Heart left ventricle (tissue), 16 donors: ENCODE measurements at regions not wholly inside any gene's neighbourhood (a gene's known extent, or its start where the extent isn't known, plus 50 kb on each side); places are given as distances from the start of the nearest gene placed in this dataset.

Experiments
- ATAC-seq, 4 donors: fragments of 200-7000 bp; cut with Tn5 transposase; one replicate each; pipeline ENCODE4 v1.9.1; 2020 to 2022; ENCODE audit warnings: moderate library complexity in 4 of 4, mild to moderate bottlenecking in 3 of 4, moderate number of reproducible peaks in 1 of 4
- DNase-seq, 5 donors: peaks; one replicate each; pipeline ENCODE4 v3.0.0-alpha.2; 2020
- H3K27ac ChIP-seq, 12 donors: fragments of 200-600 bp; sonication (generic) in 4 of 12; one replicate each; pipeline versions ENCODE4 v1.5.0 to v1.8.0; 2016 to 2022; ENCODE audit warnings: mild to moderate bottlenecking in 2 of 12
- H3K27me3 ChIP-seq, 9 donors: fragments of 200-600 bp; sonication (generic) in 2 of 9; one replicate each; pipeline versions ENCODE4 v1.5.1 to v1.8.0; 2016 to 2022; ENCODE audit warnings: mild to moderate bottlenecking in 3 of 9
- H3K36me3 ChIP-seq, 9 donors: fragments of 200-600 bp; sonication (generic) in 2 of 9; one replicate each; pipeline versions ENCODE4 v1.5.0 to v1.8.0; 2018 to 2022; ENCODE audit warnings: mild to moderate bottlenecking in 2 of 9
- H3K4me1 ChIP-seq, 12 donors: fragments of 200-600 bp; sonication (generic) in 4 of 12; one replicate each; pipeline versions ENCODE4 v1.5.0 to v1.8.0; 2016 to 2022; ENCODE audit warnings: mild to moderate bottlenecking in 3 of 12
- H3K4me3 ChIP-seq, 12 donors: fragments of 200-600 bp; sonication (generic) in 4 of 12; one replicate each; pipeline versions ENCODE4 v1.5.0 to v1.8.0; 2017 to 2022; ENCODE audit warnings: mild to moderate bottlenecking in 9 of 12, moderate library complexity in 4 of 12
- H3K9me3 ChIP-seq, 12 donors: fragments of 200-600 bp; sonication (generic) in 4 of 12; one replicate each; pipeline versions ENCODE4 v1.5.0 to v1.8.0; 2016 to 2022; ENCODE audit warnings: mild to moderate bottlenecking in 1 of 12
- POLR2A ChIP-seq, 2 donors: fragments of 450-650 bp; IDR thresholded peaks; one replicate each; pipeline ENCODE4 v1.6.1; 2017; ENCODE audit warnings: antibody characterized with exemption in 2 of 2, mild to moderate bottlenecking in 2 of 2, moderate library complexity in 2 of 2
- WGBS, 4 donors: extraction: QIAGEN DNeasy Blood & Tissue Kit in 2 of 4; methylation state at CpG; one replicate each; pipeline versions ENCODE4 v1.1.5 to v1.1.7; 2013 to 2018; 5-methylcytosine and 5-hydroxymethylcytosine counted together
- intact Hi-C, 10 donors: fragments of 100-400 bp; cut with DNase I; formaldehyde crosslinking; loops; one replicate each; pipeline versions ENCODE4 v1.11.1 to v1.14.2; 2022
- TF ChIP-seq, protein P1 (sequence below), 12 donors: fragments of 200-600 bp; sonication (generic) in 4 of 12; IDR thresholded peaks; one replicate each; pipeline versions ENCODE4 v1.5.0 to v1.8.0; 2018 to 2022; ENCODE audit warnings: antibody characterized with exemption in 12 of 12, mild to moderate bottlenecking in 5 of 12
- donor health status: ischemic (EF 13 %, LVEDD 7.1; RV severe dilation, severe dysfunction).
- donor health status: healthy with polysubstance abuse.
- donor health status: DM: no; HTN: yes; CAD: no.
- donor health status: DM: no; HTN: no; CAD: no.
- donor health status: ischemic (EF 25% LVEDD 6.9; RV normal size, moderate dysfunction).
- donor health status: ischemic (EF 25% LVEDD 5.7; RV mildly dilated, moderate dysfunction).
- donor health status: healthy.
- donor health status: DM: yes; HTN: yes; CAD: no.
- donor health status: ischemic (EF 35%, LVEDD 5.7; RV mildly dilated, moderate dysfunction).
- donor health status: nonischemic (EF 11% LVEDD 7.7; RV severe dilation, severe dysfunction).
- donor health status: DM: yes; HTN: yes; CAD: no.
- donor health status: PGD.
- donor health status: ischemic (EF 29% LVEDD 5.4; RV normal size, mild dysfunction).
- donor health status: nonischemic (EF 23%, LVEDD 6.1; RV moderate dilation, normal function).

DNA sequence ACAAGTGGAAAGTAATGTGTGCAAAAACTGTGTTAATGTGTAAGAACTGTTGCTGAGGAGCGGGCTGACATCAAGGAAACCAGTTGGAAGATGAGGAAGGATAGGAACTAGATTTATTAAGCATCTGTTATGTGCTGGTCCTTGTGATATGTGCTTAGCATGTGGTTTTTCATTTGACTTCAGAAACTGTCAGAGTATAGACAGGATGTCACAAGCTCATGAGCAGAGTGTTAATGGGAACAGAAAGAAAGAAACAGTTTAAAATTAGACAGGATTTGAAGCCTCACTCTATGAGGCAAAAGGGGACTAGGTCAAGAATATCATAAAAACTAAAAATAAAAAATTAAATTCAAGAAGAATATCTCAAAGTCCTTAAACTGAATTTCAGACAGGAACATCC, 270.6 kb upstream of the DPPA4 start:
- Histone ChIP-seq H3K36me3 (no peaks in the 10 kb centered on the region), H3K27me3 (no peaks in the 10 kb centered on the region), H3K27ac (no peak overlapping the region), H3K9me3 (peaks cover 0 to 7% (median 0%) of the 10 kb centered on the region in 12 donors), H3K4me3 (no peak overlapping the region), H3K4me1 (no peaks in the 10 kb centered on the region)
- intact Hi-C loops = no loop called here
- no peak for DNase-seq
- WGBS, 4 donors = 73 to 79% (median 76%) methylated on average over 1 of the region's 1 CpG
- TF ChIP-seq POLR2A (IDR thresholded peaks at IDR 0.05) = no peak
- TF ChIP-seq, protein P1, sequence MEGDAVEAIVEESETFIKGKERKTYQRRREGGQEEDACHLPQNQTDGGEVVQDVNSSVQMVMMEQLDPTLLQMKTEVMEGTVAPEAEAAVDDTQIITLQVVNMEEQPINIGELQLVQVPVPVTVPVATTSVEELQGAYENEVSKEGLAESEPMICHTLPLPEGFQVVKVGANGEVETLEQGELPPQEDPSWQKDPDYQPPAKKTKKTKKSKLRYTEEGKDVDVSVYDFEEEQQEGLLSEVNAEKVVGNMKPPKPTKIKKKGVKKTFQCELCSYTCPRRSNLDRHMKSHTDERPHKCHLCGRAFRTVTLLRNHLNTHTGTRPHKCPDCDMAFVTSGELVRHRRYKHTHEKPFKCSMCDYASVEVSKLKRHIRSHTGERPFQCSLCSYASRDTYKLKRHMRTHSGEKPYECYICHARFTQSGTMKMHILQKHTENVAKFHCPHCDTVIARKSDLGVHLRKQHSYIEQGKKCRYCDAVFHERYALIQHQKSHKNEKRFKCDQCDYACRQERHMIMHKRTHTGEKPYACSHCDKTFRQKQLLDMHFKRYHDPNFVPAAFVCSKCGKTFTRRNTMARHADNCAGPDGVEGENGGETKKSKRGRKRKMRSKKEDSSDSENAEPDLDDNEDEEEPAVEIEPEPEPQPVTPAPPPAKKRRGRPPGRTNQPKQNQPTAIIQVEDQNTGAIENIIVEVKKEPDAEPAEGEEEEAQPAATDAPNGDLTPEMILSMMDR (IDR thresholded peaks at IDR 0.05) = no peak
- no peak for ATAC-seq

DNA sequence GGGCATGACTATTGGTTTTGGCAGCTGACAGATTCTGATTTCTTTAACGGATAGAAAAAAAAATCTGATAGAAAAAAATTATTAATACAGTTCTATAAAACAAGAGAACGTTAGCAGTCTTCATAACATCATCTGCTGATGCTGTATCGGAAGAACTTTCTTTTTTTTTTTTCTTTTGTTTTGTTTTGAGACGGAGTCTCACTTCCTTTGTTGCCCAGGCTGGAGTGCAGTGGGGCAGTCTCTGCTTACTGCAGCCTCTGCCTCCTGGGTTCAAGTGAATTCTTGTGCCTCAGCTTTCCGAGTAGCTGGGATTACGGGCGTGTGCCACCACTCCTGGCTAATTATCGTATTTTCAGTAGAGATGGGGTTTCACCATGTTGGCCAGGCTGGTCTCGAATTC, 271.2 kb upstream of the DPPA4 start:
- Histone ChIP-seq H3K4me3 (no peak overlapping the region), H3K9me3 (peaks cover 0 to 7% (median 0%) of the 10 kb centered on the region in 12 donors), H3K4me1 (no peaks in the 10 kb centered on the region), H3K27me3 (no peaks in the 10 kb centered on the region), H3K36me3 (no peaks in the 10 kb centered on the region), H3K27ac (no peak overlapping the region)
- DNase-seq (no peak), ATAC-seq (no peak)
- intact Hi-C loops = no loop called here
- WGBS, 4 donors = 69 to 73% (median 72%) methylated on average over 9 of the region's 9 CpGs
- no peak for TF ChIP-seq POLR2A (IDR thresholded peaks at IDR 0.05)
- TF ChIP-seq, protein P1 (IDR thresholded peaks at IDR 0.05) = no peak

DNA sequence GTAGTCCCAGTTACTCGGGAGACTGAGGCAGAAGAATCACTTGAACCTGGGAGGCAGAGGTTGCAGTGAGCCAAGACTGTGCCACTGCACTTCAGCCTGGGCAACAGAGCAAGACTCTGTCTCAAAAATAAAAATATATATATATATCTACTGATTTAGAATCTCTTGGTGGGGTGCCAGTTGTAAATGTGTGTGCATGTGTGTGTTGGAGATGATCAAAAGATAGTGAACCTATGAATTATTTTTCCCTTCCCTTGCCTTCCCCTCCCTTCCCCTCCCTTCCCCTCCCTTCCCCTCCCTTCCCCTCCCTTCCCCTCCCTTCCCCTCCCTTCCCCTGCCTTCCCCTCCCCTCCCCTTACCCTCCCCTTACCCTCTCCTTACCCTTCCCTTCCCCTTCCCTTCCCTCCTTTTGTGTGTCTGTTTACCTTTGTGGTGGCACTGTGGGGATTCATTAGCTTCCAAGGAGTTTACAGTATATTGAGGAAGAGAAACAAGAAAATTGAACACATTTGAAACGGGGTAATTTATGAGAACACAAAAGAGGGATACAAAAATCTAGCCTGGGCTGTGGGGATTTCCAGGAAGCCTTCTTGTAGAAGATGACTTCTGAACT, 281.5 kb upstream of the DPPA4 start:
- TF ChIP-seq POLR2A (IDR thresholded peaks at IDR 0.05) = no peak
- TF ChIP-seq, protein P1 (IDR thresholded peaks at IDR 0.05) = no peak
- WGBS, 4 donors = 69 to 81% (median 75%) methylated on average over 2 of the region's 2 CpGs
- intact Hi-C loops = no loop called here

GRCh38 chr3:109631897-109632296, 294.6 kb upstream of the DPPA4 start:
- TF ChIP-seq, protein P1 (IDR thresholded peaks at IDR 0.05) = no peak
- TF ChIP-seq POLR2A (IDR thresholded peaks at IDR 0.05) = no peak
- ATAC-seq (no peak), DNase-seq (no peak)

More for the DNA sequence above, 281.5 kb upstream of the DPPA4 start:
- no peaks in the 10 kb centered on the region for H3K27me3 ChIP-seq
- peaks cover 0 to 3% (median 0%) of the 10 kb centered on the region in 12 donors for H3K9me3 ChIP-seq
- no peak overlapping the region for H3K27ac ChIP-seq
- ATAC-seq = no peak
- H3K4me3 ChIP-seq = no peak overlapping the region
- no peaks in the 10 kb centered on the region for H3K4me1 ChIP-seq
- no peaks in the 10 kb centered on the region for H3K36me3 ChIP-seq
- DNase-seq = no peak

More at GRCh38 chr3:109631897-109632296, 294.6 kb upstream of the DPPA4 start:
- intact Hi-C loops = no loop called here
- Histone ChIP-seq H3K4me1 (no peaks in the 10 kb centered on the region), H3K27ac (no peak overlapping the region), H3K9me3 (peaks cover 0 to 2% (median 0%) of the 10 kb centered on the region in 12 donors), H3K27me3 (no peaks in the 10 kb centered on the region), H3K36me3 (no peaks in the 10 kb centered on the region), H3K4me3 (no peak overlapping the region)
